IMR-90 (cell line): ENCODE measurements at regions not wholly inside any gene's neighbourhood (a gene's known extent, or its start where the extent isn't known, plus 50 kb on each side); places are given as distances from the start of the nearest gene placed in this dataset.

Experiments used
- ATAC-seq: fragments of 200-7000 bp; cut with Tn5 transposase; 2 replicates; pipeline ENCODE4 v1.9.1; 2020; ENCODE audit warnings: low read depth, mild to moderate bottlenecking, moderate library complexity
- BruUV-seq: library from RNA; stranded (reverse); fragments of 400-500 nt; replicated peaks from 2 replicates; lab custom pipeline; 2021; lab: Mats Ljungman, UMichigan
- CTCF ChIA-PET: fragments of 300-600 bp; formaldehyde crosslinking; extraction: SDS; loops from one replicate; lab custom pipeline; 2021; ENCODE audit warnings: antibody characterized with exemption; lab: Yijun Ruan, JAX
- POLR2A ChIA-PET: fragments of 300-600 bp; sonication (Branson Sonifier 250); formaldehyde crosslinking; loops from one replicate; lab custom pipeline; 2022; ENCODE audit warnings: antibody characterized with exemption; ENCODE audit not compliant: unreplicated experiment; lab: Charles Lee
- DNase-seq: peaks from one replicate; pipeline ENCODE4 v3.0.0; 2013
- H2AFZ ChIP-seq: replicated peaks from 2 replicates; pipeline ENCODE3; 2013; ENCODE audit warnings: low read length, mild to moderate bottlenecking; ENCODE audit not compliant: poor library complexity
- H2AK5ac ChIP-seq: 2 replicates; pipeline ENCODE4 v1.6.1; 2013; ENCODE audit warnings: low read depth, low read length, inconsistent platforms
- H2AK9ac ChIP-seq: replicated peaks from 2 replicates; pipeline ENCODE3; 2013; ENCODE audit warnings: mild to moderate bottlenecking, low read depth, low read length, moderate library complexity; ENCODE audit not compliant: poor library complexity
- H2BK120ac ChIP-seq: 2 replicates; pipeline ENCODE4 v1.6.1; 2013; ENCODE audit warnings: low read depth, low read length, inconsistent platforms
- H2BK15ac ChIP-seq: 3 replicates; pipeline ENCODE4 v1.6.1; 2013; ENCODE audit warnings: low read depth, low read length, inconsistent platforms
- H2BK20ac ChIP-seq: 2 replicates; pipeline ENCODE4 v1.6.1; 2013; ENCODE audit warnings: low read depth, mild to moderate bottlenecking, inconsistent platforms, low read length, moderate library complexity
- H2BK5ac ChIP-seq: 2 replicates; pipeline ENCODE4 v1.6.1; 2013; ENCODE audit warnings: mild to moderate bottlenecking, low read depth, low read length, inconsistent platforms; ENCODE audit not compliant: poor library complexity, severe bottlenecking
- H3K14ac ChIP-seq: replicated peaks from 2 replicates; pipeline ENCODE4 v1.6.1; 2013; ENCODE audit warnings: low read depth, low read length, inconsistent platforms
- H3K18ac ChIP-seq: 2 replicates; pipeline ENCODE4 v1.6.1; 2013; ENCODE audit warnings: low read depth, low read length, control low read depth
- H3K23ac ChIP-seq: 2 replicates; pipeline ENCODE4 v1.6.1; 2013; ENCODE audit warnings: low read depth, low read length, inconsistent platforms
- H3K27ac ChIP-seq: 2 replicates; pipeline ENCODE4 v1.5.1; 2013; ENCODE audit warnings: mild to moderate bottlenecking, control low read depth, low read length; ENCODE audit not compliant: insufficient read depth
- H3K27me3 ChIP-seq: 2 replicates; pipeline ENCODE4 v1.6.1; 2013; ENCODE audit warnings: low read length; ENCODE audit not compliant: control insufficient read depth, insufficient read depth
- H3K36me3 ChIP-seq: 2 replicates; pipeline ENCODE4 v1.6.1; 2013; ENCODE audit warnings: low read length, mixed read lengths; ENCODE audit not compliant: control insufficient read depth, insufficient read depth
- H3K4ac ChIP-seq: 2 replicates; pipeline ENCODE4 v1.6.1; 2013; ENCODE audit warnings: low read depth, low read length, inconsistent platforms
- H3K4me1 ChIP-seq: 2 replicates; pipeline ENCODE4 v1.6.1; 2013; ENCODE audit warnings: low read length, mixed read lengths; ENCODE audit not compliant: control insufficient read depth, insufficient read depth
- H3K4me2 ChIP-seq: 2 replicates; pipeline ENCODE4 v1.6.1; 2013; ENCODE audit warnings: low read depth, mild to moderate bottlenecking, control low read depth, low read length, moderate library complexity
- H3K4me3 ChIP-seq: 2 replicates; pipeline ENCODE4 v1.5.1; 2013; ENCODE audit warnings: low read depth, mild to moderate bottlenecking, control low read depth, low read length, moderate library complexity; ENCODE audit not compliant: insufficient read depth
- H3K56ac ChIP-seq: 2 replicates; pipeline ENCODE4 v1.6.1; 2013; ENCODE audit warnings: low read length, inconsistent platforms; ENCODE audit not compliant: insufficient read depth; ENCODE audit errors: extremely low read depth
- H3K79me1 ChIP-seq, 2 experiments: 2 replicates each; pipeline ENCODE4 v1.6.1; 2013; ENCODE audit warnings: low read length in 2 of 2, inconsistent platforms in 1 of 2, low read depth in 1 of 2
- H3K9ac ChIP-seq: 2 replicates; pipeline ENCODE4 v1.6.1; 2013; ENCODE audit warnings: low read depth, low read length, control low read depth
- H3K9me1 ChIP-seq: 2 replicates; pipeline ENCODE4 v1.6.1; 2013; ENCODE audit warnings: low read length, inconsistent platforms; ENCODE audit not compliant: insufficient read depth
- H3K9me3 ChIP-seq: 2 replicates; pipeline ENCODE4 v1.6.1; 2013; ENCODE audit warnings: low read length; ENCODE audit not compliant: control insufficient read depth, insufficient read depth
- H4K20me1 ChIP-seq: 2 replicates; pipeline ENCODE4 v1.6.1; 2013; ENCODE audit warnings: low read length, inconsistent platforms; ENCODE audit not compliant: insufficient read depth
- H4K5ac ChIP-seq: 2 replicates; pipeline ENCODE4 v1.6.1; 2013; ENCODE audit warnings: mild to moderate bottlenecking, low read depth, low read length, control low read depth
- H4K8ac ChIP-seq, 2 experiments: 2 replicates each; pipeline ENCODE4 v1.6.1; 2013; ENCODE audit warnings: low read depth in 2 of 2, low read length in 2 of 2, control low read depth in 1 of 2, inconsistent platforms in 1 of 2
- H4K91ac ChIP-seq: 2 replicates; pipeline ENCODE4 v1.6.1; 2013; ENCODE audit warnings: low read depth, low read length, inconsistent platforms; ENCODE audit not compliant: insufficient read depth
- CEBPB ChIP-seq: IDR thresholded peaks from 2 replicates; pipeline ENCODE4 v1.6.1; 2012; ENCODE audit warnings: low read depth, low read length, improper control_type of control experiment
- CHD1 ChIP-seq: IDR thresholded peaks from 2 replicates; pipeline ENCODE4 v1.6.1; 2012; ENCODE audit warnings: low read depth, low read length, improper control_type of control experiment
- FOS ChIP-seq: fragments of 150-350 bp; IDR thresholded peaks from 2 replicates; pipeline ENCODE4 v1.6.1; 2016; ENCODE audit warnings: low read depth, low read length
- MAFK ChIP-seq: IDR thresholded peaks from 2 replicates; pipeline ENCODE4 v1.6.1; 2012; ENCODE audit warnings: low read depth, low read length, improper control_type of control experiment
- MAZ ChIP-seq: IDR thresholded peaks from 2 replicates; pipeline ENCODE4 v1.6.1; 2012; ENCODE audit warnings: low read depth, mild to moderate bottlenecking, low read length, improper control_type of control experiment, moderate library complexity, borderline replicate concordance
- NFE2L2 ChIP-seq: fragments of 150-350 bp; IDR thresholded peaks from 2 replicates; pipeline ENCODE4 v1.6.1; 2016; ENCODE audit warnings: low read depth, mild to moderate bottlenecking, low read length
- RAD21 ChIP-seq: IDR thresholded peaks from 2 replicates; pipeline ENCODE4 v1.6.1; 2012; ENCODE audit warnings: low read length, improper control_type of control experiment
- RFX5 ChIP-seq: IDR thresholded peaks from 2 replicates; pipeline ENCODE4 v1.8.0; 2012; ENCODE audit warnings: low read depth, mild to moderate bottlenecking, low read length, moderate library complexity
- SMC3 ChIP-seq: fragments of 150-350 bp; IDR thresholded peaks from 2 replicates; pipeline ENCODE4 v1.6.1; 2016; ENCODE audit warnings: low read depth, mild to moderate bottlenecking, antibody characterized with exemption, low read length, moderate library complexity
- WGBS, 2 experiments: methylation state at CpG; one replicate each; pipeline versions ENCODE4 v1.1.5 to v1.1.7; 2013; ENCODE audit warnings: missing lambda C conversion rate in 2 of 2; ENCODE audit not compliant: insufficient read length in 1 of 2; ENCODE audit errors: extremely low coverage in 2 of 2; 5-methylcytosine and 5-hydroxymethylcytosine counted together
- dilution Hi-C: fragments of 300-500 bp; cut with HindIII; formaldehyde crosslinking; loops from one replicate; pipeline ENCODE4 v1.14.3; 2018; ENCODE audit warnings: low sequenced_read_pairs; ENCODE audit not compliant: unreplicated experiment
- in situ Hi-C: fragments of 300-500 bp; cut with MboI; formaldehyde crosslinking; loops from 3 replicates; pipeline ENCODE4 v1.14.3; 2019; ENCODE audit warnings: low sequenced_read_pairs, inconsistent platforms, mixed read lengths
- intact Hi-C: fragments of 100-400 bp; cut with micrococcal nuclease; formaldehyde crosslinking; loops from 2 replicates; pipeline ENCODE4 v1.10.0; 2022
- TF ChIP-seq, protein P1 (sequence below): conservative IDR thresholded peaks from 2 replicates; pipeline ENCODE4 v1.5.1; 2012; ENCODE audit warnings: mild to moderate bottlenecking, low read depth, low read length, improper control_type of control experiment

DNA sequence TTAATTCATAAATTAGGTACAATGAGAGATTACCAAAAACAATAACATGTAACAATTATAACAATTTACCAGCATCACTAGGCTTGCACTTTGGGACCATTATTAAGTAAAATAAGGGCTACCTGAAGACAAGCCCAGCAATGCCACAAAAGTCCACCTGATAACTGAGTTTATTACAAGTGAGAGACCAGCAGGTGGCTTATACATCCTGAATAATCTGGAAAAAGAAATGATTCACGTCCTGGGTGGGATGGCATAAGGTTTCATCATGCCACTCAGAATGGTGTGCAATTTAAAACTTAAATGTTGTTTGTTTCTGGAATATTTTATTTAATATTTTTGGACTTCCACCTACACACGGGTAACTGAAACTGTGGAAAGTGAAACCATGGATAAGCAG, 1287.1 kb upstream of the GBE1 start:
- H3K14ac ChIP-seq = no peak overlapping the region
- WGBS, 2 experiments = no CpG with 5 or more reads among the region's 2 CpGs
- H3K18ac ChIP-seq = no peak overlapping the region
- H4K8ac ChIP-seq = no peak overlapping the region
- H2AK5ac ChIP-seq = no peak overlapping the region
- no peaks in the 10 kb centered on the region for H4K20me1 ChIP-seq
- no peak overlapping the region for H3K23ac ChIP-seq
- dilution Hi-C loops = no loop called here
- H2BK20ac ChIP-seq = no peak overlapping the region
- ATAC-seq = no peak
- no peak for TF ChIP-seq RAD21
- TF ChIP-seq MAFK = no peak
- no peak for TF ChIP-seq RFX5
- no peak for TF ChIP-seq FOS
- no peak for TF ChIP-seq CHD1
- no peak for TF ChIP-seq SMC3
- TF ChIP-seq MAZ = no peak
- TF ChIP-seq NFE2L2 = no peak
- TF ChIP-seq CEBPB = no peak
- TF ChIP-seq, protein P1, sequence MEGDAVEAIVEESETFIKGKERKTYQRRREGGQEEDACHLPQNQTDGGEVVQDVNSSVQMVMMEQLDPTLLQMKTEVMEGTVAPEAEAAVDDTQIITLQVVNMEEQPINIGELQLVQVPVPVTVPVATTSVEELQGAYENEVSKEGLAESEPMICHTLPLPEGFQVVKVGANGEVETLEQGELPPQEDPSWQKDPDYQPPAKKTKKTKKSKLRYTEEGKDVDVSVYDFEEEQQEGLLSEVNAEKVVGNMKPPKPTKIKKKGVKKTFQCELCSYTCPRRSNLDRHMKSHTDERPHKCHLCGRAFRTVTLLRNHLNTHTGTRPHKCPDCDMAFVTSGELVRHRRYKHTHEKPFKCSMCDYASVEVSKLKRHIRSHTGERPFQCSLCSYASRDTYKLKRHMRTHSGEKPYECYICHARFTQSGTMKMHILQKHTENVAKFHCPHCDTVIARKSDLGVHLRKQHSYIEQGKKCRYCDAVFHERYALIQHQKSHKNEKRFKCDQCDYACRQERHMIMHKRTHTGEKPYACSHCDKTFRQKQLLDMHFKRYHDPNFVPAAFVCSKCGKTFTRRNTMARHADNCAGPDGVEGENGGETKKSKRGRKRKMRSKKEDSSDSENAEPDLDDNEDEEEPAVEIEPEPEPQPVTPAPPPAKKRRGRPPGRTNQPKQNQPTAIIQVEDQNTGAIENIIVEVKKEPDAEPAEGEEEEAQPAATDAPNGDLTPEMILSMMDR = no peak
- ChIA-PET POLR2A (no interaction called here), CTCF (no interaction called here)
- no TSS peak for BruUV-seq
- DNase-seq = no peak
- no peak overlapping the region for H3K27ac ChIP-seq
- H3K9me1 ChIP-seq = no peaks in the 10 kb centered on the region
- H3K4me2 ChIP-seq = no peak overlapping the region
- no peak overlapping the region for H3K56ac ChIP-seq
- H2BK5ac ChIP-seq = no peak overlapping the region
- H4K91ac ChIP-seq = no peak overlapping the region
- no peaks in the 10 kb centered on the region for H3K9me3 ChIP-seq
- no peak overlapping the region for H2AK9ac ChIP-seq
- no peak overlapping the region for H3K4me3 ChIP-seq
- H2BK15ac ChIP-seq = no peak overlapping the region
- H3K4ac ChIP-seq = no peak overlapping the region
- H2AFZ ChIP-seq = no peak overlapping the region
- no peak overlapping the region for H3K9ac ChIP-seq
- intact Hi-C loops = no loop called here
- H4K5ac ChIP-seq = no peak overlapping the region
- no peaks in the 10 kb centered on the region for H3K79me1 ChIP-seq
- in situ Hi-C loops = no loop called here
- H2BK120ac ChIP-seq = no peak overlapping the region
- no peaks in the 10 kb centered on the region for H3K4me1 ChIP-seq
- H3K36me3 ChIP-seq = no peaks in the 10 kb centered on the region
- no peaks in the 10 kb centered on the region for H3K27me3 ChIP-seq
